H1 (cell line): ENCODE measurements at regions not wholly inside any gene's neighbourhood (a gene's known extent, or its start where the extent isn't known, plus 50 kb on each side); places are given as distances from the start of the nearest gene placed in this dataset.

Experiments
- CTCF ChIA-PET: fragments of 300-600 bp; sonication (Branson Sonifier 250); formaldehyde crosslinking; loops from one replicate; lab custom pipeline; 2021; ENCODE audit not compliant: partially characterized antibody; lab: Charles Lee
- POLR2A ChIA-PET: fragments of 300-600 bp; sonication (Branson Sonifier 250); formaldehyde crosslinking; loops from one replicate; lab custom pipeline; 2021; ENCODE audit warnings: inconsistent platforms; ENCODE audit not compliant: partially characterized antibody; lab: Charles Lee
- DNase-seq, 2 experiments: peaks; one replicate each; pipeline versions ENCODE4 v3.0.0 to v3.0.0-alpha.2; 2010 to 2022; ENCODE audit warnings: low spot score in 2 of 2, low read depth in 1 of 2, mixed read lengths in 1 of 2
- FAIRE-seq: peaks from 2 replicates; lab custom pipeline; 2011; peaks lifted over from hg19 to GRCh38; lab: Jason Lieb, UNC
- H2AFZ ChIP-seq: 2 replicates; pipeline ENCODE4 v1.8.1; 2012; ENCODE audit warnings: low read length, inconsistent platforms
- H2AK5ac ChIP-seq: 2 replicates; pipeline ENCODE4 v1.6.1; 2013; ENCODE audit warnings: low read depth, low read length
- H2BK120ac ChIP-seq: replicated peaks from 2 replicates; pipeline ENCODE3; 2013; ENCODE audit warnings: low read depth, low read length, inconsistent platforms
- H2BK12ac ChIP-seq: 2 replicates; pipeline ENCODE4 v1.6.1; 2013; ENCODE audit warnings: low read depth, low read length
- H2BK15ac ChIP-seq: 2 replicates; pipeline ENCODE4 v1.6.1; 2013; ENCODE audit warnings: low read length
- H2BK20ac ChIP-seq: 2 replicates; pipeline ENCODE4 v1.6.1; 2013; ENCODE audit warnings: low read length
- H2BK5ac ChIP-seq: 2 replicates; pipeline ENCODE4 v1.6.1; 2013; ENCODE audit warnings: low read depth, low read length
- H3K14ac ChIP-seq: 2 replicates; pipeline ENCODE4 v1.6.1; 2013; ENCODE audit warnings: inconsistent platforms; ENCODE audit not compliant: insufficient read length
- H3K18ac ChIP-seq: 2 replicates; pipeline ENCODE4 v1.6.1; 2013; ENCODE audit warnings: low read length; ENCODE audit errors: extremely low read depth
- H3K23ac ChIP-seq: 2 replicates; pipeline ENCODE4 v1.6.1; 2013; ENCODE audit warnings: inconsistent platforms; ENCODE audit not compliant: insufficient read length
- H3K23me2 ChIP-seq: 2 replicates; pipeline ENCODE4 v1.6.1; 2013; ENCODE audit warnings: low read depth, low read length
- H3K27ac ChIP-seq: 2 replicates; pipeline ENCODE4 v1.6.1; 2011; ENCODE audit warnings: low read depth, low read length, inconsistent platforms
- H3K27me3 ChIP-seq, 4 experiments: replicated peaks in 1 of 4; 1 replicate in 1 of 4; 2 replicates in 3 of 4; pipeline versions ENCODE4 v1.6.1 to v1.8.1; 2011 to 2013; ENCODE audit warnings: low read length in 3 of 4, mild to moderate bottlenecking in 3 of 4, inconsistent platforms in 2 of 4, mixed read lengths in 2 of 4, moderate library complexity in 1 of 4; ENCODE audit not compliant: control insufficient read depth in 3 of 4, insufficient read depth in 3 of 4; ENCODE audit errors: extremely low read depth in 1 of 4
- H3K36me3 ChIP-seq, 4 experiments: 2 replicates each; pipeline versions ENCODE4 v1.6.1 to v1.8.1; 2011 to 2013; ENCODE audit warnings: mild to moderate bottlenecking in 4 of 4, low read length in 3 of 4, moderate library complexity in 2 of 4, control low read depth in 1 of 4, inconsistent platforms in 1 of 4; ENCODE audit not compliant: insufficient read depth in 4 of 4, control insufficient read depth in 2 of 4
- H3K4ac ChIP-seq: replicated peaks from 2 replicates; pipeline ENCODE3; 2013; ENCODE audit warnings: low read length, low read depth, mixed read lengths, inconsistent platforms; ENCODE audit not compliant: insufficient read length
- H3K4me1 ChIP-seq, 4 experiments: replicated peaks in 1 of 4; 1 replicate in 1 of 4; 2 replicates in 3 of 4; pipeline versions ENCODE4 v1.6.1 to v1.8.1; 2011 to 2013; ENCODE audit warnings: low read length in 3 of 4, inconsistent platforms in 2 of 4, mixed read lengths in 1 of 4; ENCODE audit not compliant: insufficient read depth in 4 of 4, control insufficient read depth in 3 of 4
- H3K4me2 ChIP-seq, 2 experiments: 2 replicates each; pipeline versions ENCODE4 v1.6.1 to v1.8.1; 2011 to 2013; ENCODE audit warnings: low read depth in 2 of 2, low read length in 2 of 2, control low read depth in 1 of 2, inconsistent platforms in 1 of 2, mild to moderate bottlenecking in 1 of 2; ENCODE audit not compliant: insufficient read depth in 1 of 2
- H3K4me3 ChIP-seq, 4 experiments: fragments of 200-600, 300-600 bp in 1 of 4; sonication (generic), shearing (Covaris generic), sonication (Bioruptor Twin) in 1 of 4; 2 replicates each; pipeline versions ENCODE4 v1.5.1 to v1.8.1; 2011 to 2016; ENCODE audit warnings: low read length in 4 of 4, low read depth in 3 of 4, control low read depth in 2 of 4, inconsistent platforms in 2 of 4, mild to moderate bottlenecking in 2 of 4, mixed read lengths in 1 of 4, moderate library complexity in 1 of 4; ENCODE audit not compliant: insufficient read depth in 2 of 4; ENCODE audit errors: extremely low read depth in 1 of 4
- H3K56ac ChIP-seq: replicated peaks from 2 replicates; pipeline ENCODE3; 2013; ENCODE audit warnings: low read depth, mild to moderate bottlenecking, mixed read lengths, low read length, inconsistent platforms; ENCODE audit not compliant: insufficient read length
- H3K79me1 ChIP-seq: 2 replicates; pipeline ENCODE4 v1.6.1; 2013; ENCODE audit warnings: low read depth, low read length, control low read depth
- H3K79me2 ChIP-seq, 2 experiments: 2 replicates each; pipeline versions ENCODE4 v1.6.1 to v1.8.1; 2012 to 2013; ENCODE audit warnings: low read length in 2 of 2, mild to moderate bottlenecking in 2 of 2, inconsistent platforms in 1 of 2; ENCODE audit not compliant: insufficient read depth in 2 of 2, control insufficient read depth in 1 of 2
- H3K9ac ChIP-seq, 4 experiments: replicated peaks in 1 of 4; 1 replicate in 1 of 4; 2 replicates in 3 of 4; pipeline versions ENCODE4 v1.6.1 to v1.8.1; 2011 to 2013; ENCODE audit warnings: low read depth in 3 of 4, low read length in 3 of 4, control low read depth in 2 of 4, mild to moderate bottlenecking in 2 of 4, moderate library complexity in 2 of 4, inconsistent platforms in 1 of 4; ENCODE audit errors: extremely low read depth in 1 of 4
- H3K9me3 ChIP-seq, 2 experiments: 2 replicates each; pipeline versions ENCODE4 v1.6.1 to v1.8.1; 2012 to 2013; ENCODE audit warnings: mild to moderate bottlenecking in 2 of 2, moderate library complexity in 2 of 2, control low read depth in 1 of 2, inconsistent platforms in 1 of 2, low read depth in 1 of 2, low read length in 1 of 2, mixed read lengths in 1 of 2; ENCODE audit not compliant: insufficient read depth in 2 of 2
- H4K20me1 ChIP-seq, 2 experiments: replicated peaks in 1 of 2; 2 replicates each; pipeline versions ENCODE3 to v1.8.1; 2011 to 2013; ENCODE audit warnings: inconsistent platforms in 2 of 2, low read length in 2 of 2, mild to moderate bottlenecking in 1 of 2; ENCODE audit not compliant: insufficient read depth in 2 of 2, control insufficient read depth in 1 of 2
- H4K5ac ChIP-seq: 2 replicates; pipeline ENCODE4 v1.6.1; 2013; ENCODE audit warnings: low read length, low read depth, mixed read lengths, inconsistent platforms; ENCODE audit not compliant: insufficient read length
- H4K8ac ChIP-seq: 2 replicates; pipeline ENCODE4 v1.8.0; 2013; ENCODE audit warnings: mild to moderate bottlenecking, moderate library complexity, low read length, inconsistent platforms; ENCODE audit not compliant: insufficient read depth; ENCODE audit errors: extremely low read depth
- H4K91ac ChIP-seq: replicated peaks from 2 replicates; pipeline ENCODE3; 2013; ENCODE audit warnings: low read length, mixed read lengths, inconsistent platforms; ENCODE audit not compliant: insufficient read length
- ASH2L ChIP-seq: fragments of 200-600, 300-600 bp; sonication (generic); IDR thresholded peaks from one replicate; pipeline ENCODE4 v1.7.1; 2017; ENCODE audit warnings: low read length
- EGR1 ChIP-seq: IDR thresholded peaks from 2 replicates; pipeline ENCODE4 v1.6.1; 2011; ENCODE audit warnings: low read depth, low read length, borderline replicate concordance
- EZH2 ChIP-seq: fragments of 200-600 bp; sonication (generic); IDR thresholded peaks from 2 replicates; pipeline ENCODE4 v1.7.1; 2012; ENCODE audit warnings: low read depth, mild to moderate bottlenecking, moderate library complexity, low read length, inconsistent platforms; ENCODE audit not compliant: severe bottlenecking
- GTF2F1 ChIP-seq: IDR thresholded peaks from 2 replicates; pipeline ENCODE4 v1.6.1; 2012; ENCODE audit warnings: low read depth, low read length, improper control_type of control experiment, borderline replicate concordance
- JUN ChIP-seq: IDR thresholded peaks from 2 replicates; pipeline ENCODE4 v1.6.1; 2011; ENCODE audit warnings: low read depth, mild to moderate bottlenecking, improper control_type of control experiment, low read length
- POLR2AphosphoS5 ChIP-seq: IDR thresholded peaks from 2 replicates; pipeline ENCODE4 v1.6.1; 2011; ENCODE audit warnings: low read depth, low read length
- SAP30 ChIP-seq: fragments of 300-600 bp; sonication (generic); IDR thresholded peaks from 2 replicates; pipeline ENCODE4 v1.7.1; 2012; ENCODE audit warnings: low read length, moderate library complexity, mild to moderate bottlenecking, inconsistent platforms; ENCODE audit not compliant: insufficient read depth, insufficient replicate concordance
- SUZ12 ChIP-seq: fragments of 200-600 bp; sonication (generic); IDR thresholded peaks from 2 replicates; pipeline ENCODE4 v1.6.1; 2012; ENCODE audit warnings: mild to moderate bottlenecking, inconsistent platforms, low read length, moderate library complexity, mixed read lengths
- WGBS, 2 experiments: shearing (Covaris generic) in 1 of 2; methylation state at CpG; one replicate each; pipeline versions ENCODE4 v1.1.6 to v1.1.7; 2013 to 2015; ENCODE audit warnings: low lambda C conversion rate in 2 of 2, mixed read lengths in 2 of 2, inconsistent platforms in 1 of 2, low coverage in 1 of 2, missing lambda C conversion rate in 1 of 2; ENCODE audit not compliant: insufficient replicate concordance in 2 of 2, insufficient coverage in 1 of 2, insufficient read length in 1 of 2; ENCODE audit errors: extremely low coverage in 1 of 2, missing lambda C conversion rate in 1 of 2; 5-methylcytosine and 5-hydroxymethylcytosine counted together
- TF ChIP-seq, protein P1 (sequence below), 3 experiments: IDR thresholded peaks; 1 replicate in 2 of 3; 2 replicates in 1 of 3; pipeline versions ENCODE4 v1.5.1 to v1.6.1; 2011; ENCODE audit warnings: low read length in 3 of 3, mild to moderate bottlenecking in 3 of 3, inconsistent platforms in 2 of 3, low read depth in 1 of 3, moderate library complexity in 1 of 3; ENCODE audit not compliant: insufficient read depth in 1 of 3; ENCODE audit errors: control extremely low read depth in 1 of 3
- TF ChIP-seq, protein P2 (sequence below): IDR thresholded peaks from 2 replicates; pipeline ENCODE4 v1.6.1; 2012; ENCODE audit warnings: low read length, inconsistent platforms

DNA sequence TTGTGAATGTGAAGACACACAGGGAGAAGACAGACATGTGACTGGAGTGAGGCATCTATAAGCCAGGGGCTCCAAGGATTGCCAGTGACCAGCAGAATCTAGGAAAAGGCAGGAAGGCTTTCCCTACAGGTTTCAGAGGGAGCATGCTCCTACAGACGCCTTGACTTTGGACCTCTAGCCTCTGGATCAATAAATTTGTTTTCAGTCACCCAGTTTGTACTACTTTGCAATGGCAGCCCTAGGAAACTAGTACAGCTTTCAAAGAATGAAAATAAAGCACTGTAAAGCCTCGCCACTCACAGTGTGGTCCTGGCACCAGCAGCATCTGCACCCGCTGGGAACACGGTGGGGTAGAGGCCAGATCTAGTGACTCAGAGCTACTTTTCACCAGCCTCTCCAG is 510.0 kb downstream of the LTN1 start:
- no peak overlapping the region for H3K4me2 ChIP-seq
- H4K91ac ChIP-seq: no peak overlapping the region
- no peak overlapping the region for H4K5ac ChIP-seq
- H3K4me1 ChIP-seq: no peaks in the 10 kb centered on the region
- ChIA-PET POLR2A (no interaction called here), CTCF (no interaction called here)
- H2BK12ac ChIP-seq: no peak overlapping the region
- no peaks in the 10 kb centered on the region for H4K20me1 ChIP-seq
- no peaks in the 10 kb centered on the region for H3K79me1 ChIP-seq
- 0 out of 2 replicates have a peak overlapping the region, but pooled peaks have one; percentile 43 for H2AFZ ChIP-seq
- no peak overlapping the region for H2BK20ac ChIP-seq
- no peak overlapping the region for H4K8ac ChIP-seq
- H2BK120ac ChIP-seq: no peak overlapping the region
- no peak overlapping the region for H3K23ac ChIP-seq
- DNase-seq (no peak), FAIRE-seq (no peak)
- no peaks in the 10 kb centered on the region; a peak in 1 of 7 replicates for H3K27me3 ChIP-seq
- no peak overlapping the region for H2BK15ac ChIP-seq
- no peak overlapping the region for H3K14ac ChIP-seq
- no peak overlapping the region for H3K18ac ChIP-seq
- no peaks in the 10 kb centered on the region for H3K23me2 ChIP-seq
- H2BK5ac ChIP-seq: no peak overlapping the region
- H3K79me2 ChIP-seq: no peaks in the 10 kb centered on the region
- H3K56ac ChIP-seq: no peak overlapping the region
- H3K4ac ChIP-seq: no peak overlapping the region
- H3K9ac ChIP-seq: no peak overlapping the region
- H3K36me3 ChIP-seq: no peaks in the 10 kb centered on the region; a peak in 1 of 8 replicates
- WGBS, 2 experiments: 93% methylated on average over 4 of the region's 4 CpGs; no CpG with 5 or more reads in 1 of the 2 experiments
- H3K4me3 ChIP-seq: no peak overlapping the region
- peaks cover 0 to 11% of the 10 kb centered on the region in 2 experiments; a peak in 3 of 4 replicates for H3K9me3 ChIP-seq
- no peak overlapping the region for H2AK5ac ChIP-seq
- H3K27ac ChIP-seq: no peak overlapping the region
- no peak for TF ChIP-seq GTF2F1
- TF ChIP-seq EZH2: no peak
- TF ChIP-seq, protein P1, sequence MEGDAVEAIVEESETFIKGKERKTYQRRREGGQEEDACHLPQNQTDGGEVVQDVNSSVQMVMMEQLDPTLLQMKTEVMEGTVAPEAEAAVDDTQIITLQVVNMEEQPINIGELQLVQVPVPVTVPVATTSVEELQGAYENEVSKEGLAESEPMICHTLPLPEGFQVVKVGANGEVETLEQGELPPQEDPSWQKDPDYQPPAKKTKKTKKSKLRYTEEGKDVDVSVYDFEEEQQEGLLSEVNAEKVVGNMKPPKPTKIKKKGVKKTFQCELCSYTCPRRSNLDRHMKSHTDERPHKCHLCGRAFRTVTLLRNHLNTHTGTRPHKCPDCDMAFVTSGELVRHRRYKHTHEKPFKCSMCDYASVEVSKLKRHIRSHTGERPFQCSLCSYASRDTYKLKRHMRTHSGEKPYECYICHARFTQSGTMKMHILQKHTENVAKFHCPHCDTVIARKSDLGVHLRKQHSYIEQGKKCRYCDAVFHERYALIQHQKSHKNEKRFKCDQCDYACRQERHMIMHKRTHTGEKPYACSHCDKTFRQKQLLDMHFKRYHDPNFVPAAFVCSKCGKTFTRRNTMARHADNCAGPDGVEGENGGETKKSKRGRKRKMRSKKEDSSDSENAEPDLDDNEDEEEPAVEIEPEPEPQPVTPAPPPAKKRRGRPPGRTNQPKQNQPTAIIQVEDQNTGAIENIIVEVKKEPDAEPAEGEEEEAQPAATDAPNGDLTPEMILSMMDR (IDR thresholded peaks at IDR 0.05; ENCODE audit: control extremely low read depth in 1 of 3, insufficient read depth in 1 of 3, low read depth in 1 of 3, low read length in 3 of 3): no peak
- TF ChIP-seq SUZ12: no peak
- no peak for TF ChIP-seq POLR2AphosphoS5
- TF ChIP-seq JUN: no peak
- TF ChIP-seq ASH2L: no peak
- no peak for TF ChIP-seq EGR1
- TF ChIP-seq, protein P2, sequence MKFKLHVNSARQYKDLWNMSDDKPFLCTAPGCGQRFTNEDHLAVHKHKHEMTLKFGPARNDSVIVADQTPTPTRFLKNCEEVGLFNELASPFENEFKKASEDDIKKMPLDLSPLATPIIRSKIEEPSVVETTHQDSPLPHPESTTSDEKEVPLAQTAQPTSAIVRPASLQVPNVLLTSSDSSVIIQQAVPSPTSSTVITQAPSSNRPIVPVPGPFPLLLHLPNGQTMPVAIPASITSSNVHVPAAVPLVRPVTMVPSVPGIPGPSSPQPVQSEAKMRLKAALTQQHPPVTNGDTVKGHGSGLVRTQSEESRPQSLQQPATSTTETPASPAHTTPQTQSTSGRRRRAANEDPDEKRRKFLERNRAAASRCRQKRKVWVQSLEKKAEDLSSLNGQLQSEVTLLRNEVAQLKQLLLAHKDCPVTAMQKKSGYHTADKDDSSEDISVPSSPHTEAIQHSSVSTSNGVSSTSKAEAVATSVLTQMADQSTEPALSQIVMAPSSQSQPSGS: no peak
- TF ChIP-seq SAP30: no peak
